CD4-positive, CD25-positive, alpha-beta regulatory T cell (primary cell): ENCODE measurements at regions not wholly inside any gene's neighbourhood (a gene's known extent, or its start where the extent isn't known, plus 50 kb on each side); places are given as distances from the start of the nearest gene placed in this dataset.

ENCODE experiments used
- ATAC-seq, 2 donors: fragments of 150-1000 bp; cut with Tn5 transposase; one replicate each; pipeline ENCODE4 v1.10.0; 2021; ENCODE audit warnings: low read depth in 2 of 2, moderate number of reproducible peaks in 2 of 2, moderate library complexity in 1 of 2
- DNase-seq, 3 donors: peaks; one replicate each; pipeline versions ENCODE4 v3.0.0 to v3.0.0-alpha.2; 2012 to 2022; ENCODE audit warnings: mixed read lengths in 1 of 3
- H3K27ac ChIP-seq: one replicate; pipeline ENCODE4 v1.7.0; 2013; ENCODE audit warnings: mild to moderate bottlenecking, low read length; ENCODE audit not compliant: insufficient read depth, poor library complexity, severe bottlenecking
- H3K27me3 ChIP-seq: one replicate; pipeline ENCODE4 v1.7.0; 2013; ENCODE audit warnings: low read length; ENCODE audit not compliant: control insufficient read depth, insufficient read depth
- H3K36me3 ChIP-seq: one replicate; pipeline ENCODE4 v1.7.0; 2013; ENCODE audit warnings: mild to moderate bottlenecking, low read length, moderate library complexity; ENCODE audit not compliant: control insufficient read depth, insufficient read depth
- H3K4me1 ChIP-seq: 2 replicates; pipeline ENCODE4 v1.7.0; 2013; ENCODE audit warnings: mild to moderate bottlenecking, low read length; ENCODE audit not compliant: insufficient read depth, control insufficient read depth, poor library complexity, severe bottlenecking
- H3K4me3 ChIP-seq: one replicate; pipeline ENCODE4 v1.7.0; 2013; ENCODE audit warnings: low read depth, mild to moderate bottlenecking, low read length, moderate library complexity
- H3K9me3 ChIP-seq, 2 experiments: 1 replicate in 1 of 2; 2 replicates in 1 of 2; pipeline ENCODE4 v1.7.0; 2013; ENCODE audit warnings: low read length in 2 of 2, mild to moderate bottlenecking in 1 of 2, moderate library complexity in 1 of 2; ENCODE audit not compliant: control insufficient read depth in 2 of 2
- H3K27ac Mint-ChIP-seq, 3 donors: one replicate each; pipeline ENCODE4 v1.8.0; 2020 to 2022; ENCODE audit warnings: mild to moderate bottlenecking in 3 of 3, mixed read lengths in 3 of 3, moderate library complexity in 2 of 3
- H3K27me3 Mint-ChIP-seq: one replicate; pipeline ENCODE4 v1.8.0; 2022; ENCODE audit warnings: mild to moderate bottlenecking, mixed read lengths
- H3K36me3 Mint-ChIP-seq: one replicate; pipeline ENCODE4 v1.8.0; 2020; ENCODE audit warnings: mixed read lengths
- H3K4me1 Mint-ChIP-seq, 4 donors: one replicate each; pipeline ENCODE4 v1.8.0; 2020 to 2022; ENCODE audit warnings: mixed read lengths in 4 of 4, mild to moderate bottlenecking in 1 of 4
- H3K4me3 Mint-ChIP-seq, 4 donors: one replicate each; pipeline ENCODE4 v1.8.0; 2020 to 2022; ENCODE audit warnings: mild to moderate bottlenecking in 4 of 4, mixed read lengths in 4 of 4, moderate library complexity in 3 of 4
- H3K9me3 Mint-ChIP-seq, 7 donors: one replicate each; pipeline ENCODE4 v1.8.0; 2020 to 2022; ENCODE audit warnings: mixed read lengths in 7 of 7, mild to moderate bottlenecking in 3 of 7, moderate library complexity in 2 of 7

DNA sequence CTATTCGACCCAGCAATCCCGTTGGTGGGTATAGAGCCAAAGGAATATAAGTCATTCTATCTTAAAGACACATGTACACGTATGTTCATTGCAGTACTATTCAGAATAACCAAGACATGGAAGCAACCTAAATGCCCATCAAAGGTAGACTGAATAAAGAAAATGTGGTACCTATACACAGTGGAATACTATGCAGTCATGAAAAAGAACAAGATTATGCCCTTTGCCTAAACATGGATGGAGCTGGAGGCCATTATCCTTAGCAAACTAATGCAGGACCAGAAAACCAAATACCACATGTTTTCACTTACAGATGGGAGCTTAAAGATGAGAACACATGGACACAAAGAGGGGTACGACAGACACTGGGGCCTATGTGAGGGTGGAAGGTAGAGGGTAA, 845.3 kb downstream of the TYW1 start:
- Histone ChIP-seq H3K4me3 (no peak overlapping the region), H3K27ac (no peak overlapping the region), H3K27me3 (no peaks in the 10 kb centered on the region), H3K9me3 (no peaks in the 10 kb centered on the region), H3K36me3 (no peaks in the 10 kb centered on the region), H3K4me1 (no peaks in the 10 kb centered on the region)
- no peak overlapping the region for H3K4me3 Mint-ChIP-seq
- H3K36me3 Mint-ChIP-seq = no peaks in the 10 kb centered on the region
- ATAC-seq = no peak
- no peak overlapping the region for H3K27ac Mint-ChIP-seq
- no peaks in the 10 kb centered on the region for H3K4me1 Mint-ChIP-seq
- H3K9me3 Mint-ChIP-seq = peaks cover 0 to 21% (median 2%) of the 10 kb centered on the region in 7 donors
- no peaks in the 10 kb centered on the region for H3K27me3 Mint-ChIP-seq
- no peak for DNase-seq

DNA sequence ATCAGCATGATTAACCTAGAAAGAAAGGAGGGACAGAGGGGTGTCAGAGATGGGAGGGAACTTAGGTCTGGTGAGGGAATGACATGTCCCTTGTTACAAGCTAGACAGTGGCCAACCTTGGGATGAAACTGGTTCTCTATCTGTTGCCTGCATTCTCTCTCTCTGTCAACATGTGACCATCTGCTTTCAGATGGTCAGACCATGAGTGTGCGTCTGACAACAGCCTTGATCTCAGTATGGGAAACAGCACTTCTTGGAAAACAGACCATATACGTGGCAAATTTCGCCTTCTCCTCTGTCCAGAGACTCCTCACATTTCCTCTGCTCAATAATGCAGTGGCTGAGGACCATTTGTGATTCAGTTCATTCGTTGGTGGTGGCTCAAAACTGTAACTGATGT, 845.9 kb downstream of the TYW1 start:
- Mint-ChIP-seq H3K4me1 (no peaks in the 10 kb centered on the region), H3K27me3 (no peaks in the 10 kb centered on the region), H3K9me3 (peaks cover 0 to 21% (median 2%) of the 10 kb centered on the region in 7 donors), H3K36me3 (no peaks in the 10 kb centered on the region), H3K4me3 (no peak overlapping the region), H3K27ac (no peak overlapping the region)
- Histone ChIP-seq H3K4me1 (no peaks in the 10 kb centered on the region), H3K4me3 (no peak overlapping the region), H3K27ac (no peak overlapping the region), H3K27me3 (no peaks in the 10 kb centered on the region), H3K9me3 (no peaks in the 10 kb centered on the region), H3K36me3 (no peaks in the 10 kb centered on the region)
- no peak for DNase-seq
- no peak for ATAC-seq

DNA sequence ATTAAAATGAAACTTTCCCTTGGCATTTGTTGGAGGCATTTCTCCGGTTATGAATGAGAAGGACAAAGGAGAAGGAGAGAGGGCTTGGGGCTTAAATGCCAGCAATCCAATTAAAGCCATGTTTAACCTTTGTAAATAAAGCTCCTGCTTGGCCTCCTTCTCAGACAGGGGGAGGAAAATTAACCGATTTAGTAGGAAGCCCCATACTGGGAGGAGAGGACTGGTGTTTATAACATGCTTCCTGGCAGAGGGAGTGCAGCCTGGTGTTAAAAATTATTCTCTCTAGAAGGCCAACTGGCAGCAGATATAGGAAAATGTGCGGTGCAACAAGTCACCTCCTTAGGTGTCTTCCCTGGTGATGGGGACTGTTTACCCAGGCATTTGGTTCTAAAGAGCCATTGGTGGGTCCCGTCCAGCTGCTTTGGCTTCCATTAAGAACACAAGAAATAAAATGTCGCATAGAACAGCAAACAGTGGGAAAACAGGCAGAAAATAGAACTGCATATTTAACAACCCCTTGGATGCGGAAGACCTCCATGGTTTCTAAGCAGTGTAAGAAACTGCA, 846.5 kb downstream of the TYW1 start:
- no peaks in the 10 kb centered on the region for H3K27me3 ChIP-seq
- H3K4me1 Mint-ChIP-seq = no peaks in the 10 kb centered on the region
- ATAC-seq (no peak), DNase-seq (no peak)
- H3K36me3 ChIP-seq = no peaks in the 10 kb centered on the region
- H3K27ac ChIP-seq = no peak overlapping the region
- no peaks in the 10 kb centered on the region for H3K27me3 Mint-ChIP-seq
- H3K4me3 Mint-ChIP-seq = no peak overlapping the region
- no peak overlapping the region for H3K4me3 ChIP-seq
- H3K36me3 Mint-ChIP-seq = no peaks in the 10 kb centered on the region
- peaks cover 0 to 21% (median 2%) of the 10 kb centered on the region in 7 donors for H3K9me3 Mint-ChIP-seq
- no peaks in the 10 kb centered on the region for H3K4me1 ChIP-seq
- no peak overlapping the region for H3K27ac Mint-ChIP-seq
- H3K9me3 ChIP-seq = no peaks in the 10 kb centered on the region

DNA sequence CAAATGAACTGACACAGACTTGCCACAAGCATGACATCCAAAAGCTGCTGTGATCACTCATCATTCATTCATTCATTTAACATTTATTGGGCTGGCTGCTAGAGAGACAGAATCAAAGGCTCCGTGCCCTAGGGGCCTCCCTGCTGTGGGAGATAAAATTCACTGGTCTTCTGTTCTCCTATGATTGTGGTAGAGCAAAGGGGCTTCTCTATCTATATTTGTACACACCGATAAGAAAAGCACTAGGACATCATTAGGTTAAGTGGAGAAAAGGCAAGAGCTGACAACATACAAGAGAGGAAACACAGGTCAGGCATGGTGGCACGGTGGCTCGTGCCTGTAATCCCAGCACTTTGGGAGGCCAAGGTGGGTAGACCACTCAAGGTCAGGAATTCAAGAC, 847.0 kb downstream of the TYW1 start:
- Histone ChIP-seq H3K27ac (no peak overlapping the region), H3K4me3 (no peak overlapping the region), H3K36me3 (no peaks in the 10 kb centered on the region), H3K4me1 (no peaks in the 10 kb centered on the region), H3K27me3 (no peaks in the 10 kb centered on the region), H3K9me3 (no peaks in the 10 kb centered on the region)
- no peaks in the 10 kb centered on the region for H3K36me3 Mint-ChIP-seq
- DNase-seq = no peak
- ATAC-seq = no peak
- no peak overlapping the region for H3K4me3 Mint-ChIP-seq
- H3K9me3 Mint-ChIP-seq = peaks cover 0 to 21% (median 5%) of the 10 kb centered on the region in 7 donors
- H3K27me3 Mint-ChIP-seq = no peaks in the 10 kb centered on the region
- H3K27ac Mint-ChIP-seq = no peak overlapping the region
- H3K4me1 Mint-ChIP-seq = no peaks in the 10 kb centered on the region

DNA sequence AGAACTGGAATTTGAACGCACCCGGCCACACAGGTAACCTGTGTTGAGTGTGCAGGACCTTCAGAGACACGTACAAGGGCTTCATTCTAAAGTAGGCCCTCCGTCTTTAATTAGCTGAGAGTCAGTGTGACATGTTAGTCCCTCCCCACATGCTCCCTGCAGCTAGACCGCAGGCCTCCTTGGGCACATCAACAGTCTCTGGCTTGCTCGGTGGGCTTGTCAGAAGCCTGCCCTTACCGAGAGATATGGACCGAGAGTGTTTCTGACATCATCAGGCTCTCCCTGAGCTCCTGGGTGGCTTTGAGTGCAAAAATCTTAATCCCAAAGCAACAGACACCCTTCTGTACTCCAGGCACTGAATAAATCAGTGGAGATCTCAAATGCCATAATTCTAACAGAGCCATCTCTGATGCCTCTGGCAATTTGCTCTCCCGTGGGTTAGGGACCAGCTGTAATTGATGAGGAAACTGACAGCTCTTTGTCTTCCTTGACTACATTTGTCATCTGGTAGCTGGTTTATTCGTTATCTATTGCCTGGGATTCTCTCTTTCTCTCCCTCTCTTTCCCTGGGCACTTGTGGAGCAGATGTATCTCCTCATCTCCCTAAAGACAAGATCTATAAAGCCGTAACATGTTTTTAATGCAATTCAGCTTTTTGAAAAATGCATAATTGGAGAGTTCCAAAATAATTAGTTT, 850.6 kb downstream of the TYW1 start:
- Histone ChIP-seq H3K27ac (no peak overlapping the region), H3K36me3 (no peaks in the 10 kb centered on the region), H3K27me3 (no peaks in the 10 kb centered on the region), H3K4me1 (no peaks in the 10 kb centered on the region), H3K9me3 (no peaks in the 10 kb centered on the region), H3K4me3 (no peak overlapping the region)
- Mint-ChIP-seq H3K27ac (no peak overlapping the region), H3K4me1 (no peaks in the 10 kb centered on the region), H3K36me3 (no peaks in the 10 kb centered on the region), H3K4me3 (no peak overlapping the region), H3K9me3 (peaks cover 0 to 15% (median 5%) of the 10 kb centered on the region in 7 donors), H3K27me3 (no peaks in the 10 kb centered on the region)
- DNase-seq = no peak
- no peak for ATAC-seq

DNA sequence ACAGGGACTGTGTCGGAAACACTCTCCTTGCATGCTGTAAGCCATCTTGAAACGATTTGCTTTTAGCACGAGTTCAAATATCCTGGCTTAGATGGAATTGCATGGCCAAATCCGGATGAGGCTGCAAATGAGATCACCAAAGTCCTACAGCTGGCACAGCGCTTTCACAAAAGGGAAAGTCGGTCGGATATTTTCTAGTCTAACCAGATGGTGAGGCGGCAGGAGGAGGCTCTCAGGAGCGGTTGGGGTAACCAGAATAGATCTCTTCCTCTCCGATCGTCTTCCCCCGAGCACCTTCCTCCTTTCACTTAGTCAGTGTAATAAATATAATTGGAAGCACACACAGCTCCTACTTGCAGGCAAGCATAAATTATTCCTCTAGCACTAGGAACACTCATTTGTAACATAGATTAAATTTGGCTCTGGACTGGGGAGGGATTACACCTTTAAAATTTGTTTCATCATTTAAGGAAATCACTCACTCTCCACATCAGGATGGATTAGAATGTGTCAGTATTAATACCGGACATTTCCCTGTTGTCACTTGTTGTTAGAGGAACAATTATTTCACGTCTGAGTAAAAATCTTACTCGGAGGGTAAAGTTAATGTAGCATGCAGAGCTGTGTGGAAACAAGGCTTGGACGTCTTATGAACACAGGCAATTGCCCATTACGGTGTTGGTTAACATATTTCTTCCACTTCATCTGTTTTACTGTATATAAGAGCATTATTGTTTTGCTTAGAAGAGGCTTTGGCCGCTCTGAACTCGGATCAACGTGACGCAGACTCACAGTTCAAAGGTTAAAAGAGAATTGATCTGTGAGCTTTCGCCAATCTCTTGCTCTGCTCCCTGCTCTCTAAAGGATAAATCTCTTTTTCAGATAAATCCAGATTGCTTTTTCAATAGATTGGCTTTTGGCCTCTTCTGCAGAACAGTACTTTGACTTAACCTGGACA, 857.9 kb downstream of the TYW1 start:
- ATAC-seq = no peak
- no peaks in the 10 kb centered on the region for H3K36me3 Mint-ChIP-seq
- no peaks in the 10 kb centered on the region for H3K4me1 Mint-ChIP-seq
- H3K4me1 ChIP-seq = no peaks in the 10 kb centered on the region
- peaks cover 0 to 1% of the 10 kb centered on the region in 2 experiments for H3K9me3 ChIP-seq
- no peak overlapping the region for H3K27ac Mint-ChIP-seq
- no peak for DNase-seq
- H3K4me3 Mint-ChIP-seq = no peak overlapping the region
- no peak overlapping the region for H3K27ac ChIP-seq
- no peaks in the 10 kb centered on the region for H3K27me3 Mint-ChIP-seq
- no peaks in the 10 kb centered on the region for H3K36me3 ChIP-seq
- no peak overlapping the region for H3K4me3 ChIP-seq
- H3K9me3 Mint-ChIP-seq = peaks cover 0 to 24% (median 7%) of the 10 kb centered on the region in 7 donors
- H3K27me3 ChIP-seq = no peaks in the 10 kb centered on the region

DNA sequence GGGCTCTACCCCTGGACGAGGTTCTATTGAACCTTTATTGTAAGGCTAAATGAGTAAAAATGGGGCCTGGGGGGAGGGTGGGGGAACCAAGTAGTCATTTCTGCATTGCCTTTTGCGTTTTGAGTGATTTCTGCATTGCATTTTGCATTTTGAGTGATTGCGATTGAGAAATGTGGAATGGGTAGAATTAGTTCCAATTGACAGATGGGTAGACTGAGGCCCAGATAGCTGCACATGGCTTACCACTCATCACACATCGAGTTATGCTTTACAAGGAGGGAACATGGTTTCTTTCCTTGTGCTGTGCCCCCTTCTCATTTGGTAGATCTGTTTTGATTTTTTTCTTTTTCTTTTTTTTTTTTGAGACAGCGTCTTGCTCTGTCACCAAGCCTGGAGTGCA, 858.7 kb downstream of the TYW1 start:
- Mint-ChIP-seq H3K4me1 (no peaks in the 10 kb centered on the region), H3K27me3 (no peaks in the 10 kb centered on the region)
- H3K4me1 ChIP-seq = no peaks in the 10 kb centered on the region

More for the DNA sequence above, 858.7 kb downstream of the TYW1 start:
- Histone ChIP-seq H3K27me3 (no peaks in the 10 kb centered on the region), H3K27ac (no peak overlapping the region), H3K9me3 (peaks cover 2 to 9% of the 10 kb centered on the region in 2 experiments), H3K36me3 (no peaks in the 10 kb centered on the region), H3K4me3 (no peak overlapping the region)
- no peaks in the 10 kb centered on the region for H3K36me3 Mint-ChIP-seq
- peaks cover 0 to 24% (median 9%) of the 10 kb centered on the region in 7 donors for H3K9me3 Mint-ChIP-seq
- DNase-seq (no peak), ATAC-seq (no peak)
- no peak overlapping the region for H3K27ac Mint-ChIP-seq
- no peak overlapping the region for H3K4me3 Mint-ChIP-seq
